ENCODE measurements at regions not wholly inside any gene's neighbourhood (a gene's known extent, or its start where the extent isn't known, plus 50 kb on each side); places are given as distances from the start of the nearest gene placed in this dataset.

DNA sequence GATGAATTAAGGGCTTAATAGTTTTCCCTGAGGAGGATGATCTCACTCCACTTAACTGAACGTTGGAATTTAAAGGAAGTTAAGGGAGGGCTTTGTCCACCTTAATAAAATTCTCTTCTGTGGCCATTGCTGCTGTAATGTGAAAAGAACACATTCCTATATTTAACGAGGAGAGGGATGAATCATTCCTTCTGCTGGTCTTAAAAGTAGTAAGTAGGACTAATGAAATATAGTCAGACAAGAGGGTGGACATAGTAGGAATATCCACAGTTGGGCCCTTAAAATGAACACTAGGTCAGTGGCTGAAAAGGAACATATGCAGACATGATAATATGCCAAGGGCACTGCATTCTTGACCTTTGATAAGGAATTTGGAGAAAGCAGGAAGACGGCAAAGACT is 405.6 kb downstream of the PMP22 start:
- TF ChIP-seq CTCF (IDR thresholded peaks at IDR 0.05; ENCODE audit: control extremely low read depth in 1 of 3, insufficient read depth in 1 of 3, low read depth in 1 of 3, low read length in 3 of 3) (no peak), EZH2 (IDR thresholded peaks at IDR 0.05; ENCODE audit: low read depth, low read length, severe bottlenecking) (no peak), POLR2AphosphoS5 (IDR thresholded peaks at IDR 0.05; ENCODE audit: low read depth, low read length) (no peak), PHF8 (conservative IDR thresholded peaks at IDR 0.05; ENCODE audit: low read depth, low read length) (no peak), BCL11A (IDR thresholded peaks at IDR 0.05; ENCODE audit: low read depth in 2 of 2, low read length in 2 of 2) (no peak), POLR2A (IDR thresholded peaks at IDR 0.05; ENCODE audit: control extremely low read depth in 1 of 2, low read depth in 2 of 2, low read length in 2 of 2) (no peak)

All from H1 (cell line).